Body of pancreas (tissue), 4 donors: ENCODE measurements at regions not wholly inside any gene's neighbourhood (a gene's known extent, or its start where the extent isn't known, plus 50 kb on each side); places are given as distances from the start of the nearest gene placed in this dataset.

Experiments
- ATAC-seq: fragments of 150-250 bp; one replicate; pipeline ENCODE4 v1.9.1; 2016
- DNase-seq, 4 donors: peaks; one replicate each; pipeline ENCODE4 v3.0.0-alpha.2; 2019
- H3K27ac ChIP-seq, 4 donors: fragments of 200-600 bp; sonication (generic); 1 replicate in 3 of 4; 2 replicates in 1 of 4; pipeline versions ENCODE4 v1.5.1 to v1.6.1; 2016 to 2019; ENCODE audit warnings: mild to moderate bottlenecking in 1 of 4, mixed read lengths in 1 of 4, moderate library complexity in 1 of 4
- H3K27me3 ChIP-seq, 2 donors: fragments of 200-600 bp; sonication (generic); one replicate each; pipeline ENCODE4 v1.6.0; 2016; ENCODE audit warnings: mild to moderate bottlenecking in 1 of 2
- H3K36me3 ChIP-seq, 2 donors: fragments of 200-600 bp; sonication (generic); replicated peaks in 1 of 2; 2 replicates each; pipeline ENCODE4 v1.5.1; 2016; ENCODE audit warnings: low read depth in 2 of 2; ENCODE audit not compliant: insufficient read depth in 1 of 2
- H3K4me1 ChIP-seq: fragments of 200-600 bp; sonication (generic); one replicate; pipeline ENCODE4 v1.6.0; 2016
- H3K4me3 ChIP-seq, 2 donors: fragments of 200-600 bp; sonication (generic); 1 replicate in 1 of 2; 2 replicates in 1 of 2; pipeline ENCODE4 v1.5.1; 2016 to 2019
- H3K9me3 ChIP-seq, 3 donors: fragments of 200-600 bp; sonication (generic); 1 replicate in 2 of 3; 2 replicates in 1 of 3; pipeline ENCODE4 v1.5.1; 2016
- POLR2A ChIP-seq, 3 donors: fragments of 450-650 bp; IDR thresholded peaks; one replicate each; pipeline ENCODE4 v1.6.1; 2016; ENCODE audit warnings: antibody characterized with exemption in 3 of 3, mild to moderate bottlenecking in 2 of 3
- WGBS, 2 donors: methylation state at CpG; one replicate each; pipeline ENCODE4 v1.1.5; 2017; 5-methylcytosine and 5-hydroxymethylcytosine counted together
- intact Hi-C: fragments of 100-400 bp; cut with DNase I; formaldehyde crosslinking; loops from one replicate; pipeline ENCODE4 v1.15.1; 2023
- TF ChIP-seq, protein P1 (sequence below), 7 experiments: fragments of 450-650 bp in 4 of 7; fragments of 200-600 bp in 3 of 7; sonication (generic) in 3 of 7; IDR thresholded peaks; one replicate each; pipeline ENCODE4 v1.5.1; 2016 to 2019; ENCODE audit warnings: antibody characterized with exemption in 7 of 7

DNA sequence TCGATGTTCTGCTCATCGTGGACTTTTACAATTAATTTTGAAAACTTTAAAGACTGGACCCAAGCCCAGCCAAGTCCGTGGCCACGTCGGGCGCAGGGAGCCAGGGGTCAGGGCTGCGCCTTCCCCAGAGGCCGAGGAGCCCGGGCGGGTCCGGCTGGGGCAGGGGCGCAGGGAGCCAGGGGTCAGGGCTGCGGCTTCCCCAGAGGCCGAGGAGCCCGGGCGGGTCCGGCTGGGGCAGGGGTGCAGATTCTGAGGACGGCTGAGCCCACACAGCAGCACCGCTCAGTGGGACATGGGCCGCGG lies 75.2 kb downstream of the MICALL2 start:
- intact Hi-C loops = no loop called here
- ATAC-seq (no peak), DNase-seq (no peak)
- no peak for TF ChIP-seq POLR2A (IDR thresholded peaks at IDR 0.05)
- TF ChIP-seq, protein P1, sequence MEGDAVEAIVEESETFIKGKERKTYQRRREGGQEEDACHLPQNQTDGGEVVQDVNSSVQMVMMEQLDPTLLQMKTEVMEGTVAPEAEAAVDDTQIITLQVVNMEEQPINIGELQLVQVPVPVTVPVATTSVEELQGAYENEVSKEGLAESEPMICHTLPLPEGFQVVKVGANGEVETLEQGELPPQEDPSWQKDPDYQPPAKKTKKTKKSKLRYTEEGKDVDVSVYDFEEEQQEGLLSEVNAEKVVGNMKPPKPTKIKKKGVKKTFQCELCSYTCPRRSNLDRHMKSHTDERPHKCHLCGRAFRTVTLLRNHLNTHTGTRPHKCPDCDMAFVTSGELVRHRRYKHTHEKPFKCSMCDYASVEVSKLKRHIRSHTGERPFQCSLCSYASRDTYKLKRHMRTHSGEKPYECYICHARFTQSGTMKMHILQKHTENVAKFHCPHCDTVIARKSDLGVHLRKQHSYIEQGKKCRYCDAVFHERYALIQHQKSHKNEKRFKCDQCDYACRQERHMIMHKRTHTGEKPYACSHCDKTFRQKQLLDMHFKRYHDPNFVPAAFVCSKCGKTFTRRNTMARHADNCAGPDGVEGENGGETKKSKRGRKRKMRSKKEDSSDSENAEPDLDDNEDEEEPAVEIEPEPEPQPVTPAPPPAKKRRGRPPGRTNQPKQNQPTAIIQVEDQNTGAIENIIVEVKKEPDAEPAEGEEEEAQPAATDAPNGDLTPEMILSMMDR (IDR thresholded peaks at IDR 0.05) = no peak
- WGBS, 2 donors = 62 to 66% methylated on average over 17 to 19 of the region's 21 CpGs
- Histone ChIP-seq H3K9me3 (no peaks in the 10 kb centered on the region), H3K27me3 (no peaks in the 10 kb centered on the region), H3K36me3 (no peaks in the 10 kb centered on the region), H3K27ac (no peak overlapping the region), H3K4me3 (no peak overlapping the region), H3K4me1 (no peaks in the 10 kb centered on the region)
